ENCODE measurements at regions not wholly inside any gene's neighbourhood (a gene's known extent, or its start where the extent isn't known, plus 50 kb on each side); places are given as distances from the start of the nearest gene placed in this dataset.

- no peak for DNase-seq (ENCODE audit: low read depth)
These were observed 119.9 kb downstream of the ADCYAP1R1 start for GRCh38 chr7:31171984-31172383.

GRCh38 chr7:31171216-31171785, 119.2 kb downstream of the ADCYAP1R1 start:
- no peak for DNase-seq (ENCODE audit: low read depth)

All from Daoy (cell line).